Gastrocnemius medialis (tissue), 4 donors: ENCODE measurements at regions not wholly inside any gene's neighbourhood (a gene's known extent, or its start where the extent isn't known, plus 50 kb on each side); places are given as distances from the start of the nearest gene placed in this dataset.

Source experiments
- ATAC-seq, 2 donors: fragments of 150-250 bp; one replicate each; pipeline ENCODE4 v1.9.1; 2016
- DNase-seq, 2 donors: peaks; one replicate each; pipeline ENCODE4 v3.0.0-alpha.2; 2019
- H3K27ac ChIP-seq, 4 donors: fragments of 200-600 bp; sonication (generic); 1 replicate in 1 of 4; 2 replicates in 3 of 4; pipeline ENCODE4 v1.5.1; 2016 to 2018; ENCODE audit warnings: mild to moderate bottlenecking in 2 of 4, moderate library complexity in 1 of 4
- H3K27me3 ChIP-seq, 3 donors: fragments of 200-600 bp; sonication (generic) in 2 of 3; 1 replicate in 1 of 3; 2 replicates in 2 of 3; pipeline versions ENCODE4 v1.5.1 to v1.6.0; 2016 to 2019; ENCODE audit warnings: mild to moderate bottlenecking in 1 of 3, moderate library complexity in 1 of 3
- H3K36me3 ChIP-seq, 2 donors: fragments of 200-600 bp; sonication (generic) in 1 of 2; one replicate each; pipeline ENCODE4 v1.5.1; 2017 to 2018
- H3K4me1 ChIP-seq, 2 donors: fragments of 200-600 bp; sonication (generic) in 1 of 2; one replicate each; pipeline ENCODE4 v1.5.1; 2016 to 2017; ENCODE audit warnings: mild to moderate bottlenecking in 2 of 2
- H3K4me3 ChIP-seq, 4 donors: fragments of 200-600 bp; sonication (generic) in 3 of 4; 1 replicate in 1 of 4; 2 replicates in 3 of 4; pipeline ENCODE4 v1.5.1; 2016 to 2019; ENCODE audit warnings: mild to moderate bottlenecking in 2 of 4
- H3K9me3 ChIP-seq, 3 donors: fragments of 200-600 bp; sonication (generic) in 2 of 3; 1 replicate in 1 of 3; 2 replicates in 2 of 3; pipeline ENCODE4 v1.5.1; 2016 to 2019
- CTCF ChIP-seq, 5 experiments: fragments of 450-650 bp in 3 of 5; fragments of 200-600 bp in 2 of 5; sonication (generic) in 2 of 5; IDR thresholded peaks in 4 of 5; conservative IDR thresholded peaks in 1 of 5; 1 replicate in 4 of 5; 2 replicates in 1 of 5; pipeline ENCODE4 v1.5.1; 2016 to 2019; ENCODE audit warnings: antibody characterized with exemption in 5 of 5, mild to moderate bottlenecking in 3 of 5, moderate library complexity in 3 of 5
- POLR2A ChIP-seq, 2 donors: fragments of 450-650 bp; IDR thresholded peaks; one replicate each; pipeline ENCODE4 v1.6.1; 2017; ENCODE audit warnings: antibody characterized with exemption in 2 of 2, mild to moderate bottlenecking in 2 of 2, moderate library complexity in 2 of 2
- in situ Hi-C, 4 donors: fragments of 200-750 bp; cut with MboI; loops; one replicate each; pipeline versions ENCODE4 v1.15.0 to v1.8.0; 2017; ENCODE audit warnings: low sequenced_read_pairs in 4 of 4
- intact Hi-C: fragments of 100-400 bp; cut with DNase I; formaldehyde crosslinking; loops from one replicate; pipeline ENCODE4 v1.15.1; 2023; ENCODE audit warnings: low total_unique reads

DNA sequence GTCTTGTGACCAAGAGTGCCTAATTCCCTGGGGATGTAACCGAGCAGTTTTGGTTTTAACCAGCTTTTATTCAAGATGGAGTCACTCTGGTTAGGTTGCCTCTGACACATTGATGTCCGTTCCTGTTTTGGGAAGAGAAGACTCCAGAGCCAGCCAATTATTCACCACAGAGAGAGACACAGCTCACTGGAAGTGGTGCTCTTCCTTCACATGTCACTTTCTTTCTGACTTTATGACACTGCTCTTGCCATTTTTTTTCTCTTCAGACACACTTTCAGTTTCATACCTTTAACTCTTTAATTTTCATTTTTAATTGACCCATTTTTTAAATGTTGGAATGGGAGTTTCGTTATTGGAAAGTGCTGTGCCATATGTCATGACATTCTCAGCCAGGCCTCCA is 418.4 kb upstream of the FSTL5 start:
- Histone ChIP-seq H3K9me3 (no peaks in the 10 kb centered on the region), H3K4me3 (no peak overlapping the region), H3K36me3 (no peaks in the 10 kb centered on the region), H3K4me1 (no peaks in the 10 kb centered on the region), H3K27me3 (no peaks in the 10 kb centered on the region), H3K27ac (no peak overlapping the region)
- in situ Hi-C loops (no loop called here), intact Hi-C loops (no loop called here)
- DNase-seq: no peak
- TF ChIP-seq CTCF (IDR thresholded peaks at IDR 0.05 in 4 of 5, conservative IDR thresholded peaks at IDR 0.05 in 1 of 5) (no peak), POLR2A (IDR thresholded peaks at IDR 0.05) (no peak)
- ATAC-seq: no peak

DNA sequence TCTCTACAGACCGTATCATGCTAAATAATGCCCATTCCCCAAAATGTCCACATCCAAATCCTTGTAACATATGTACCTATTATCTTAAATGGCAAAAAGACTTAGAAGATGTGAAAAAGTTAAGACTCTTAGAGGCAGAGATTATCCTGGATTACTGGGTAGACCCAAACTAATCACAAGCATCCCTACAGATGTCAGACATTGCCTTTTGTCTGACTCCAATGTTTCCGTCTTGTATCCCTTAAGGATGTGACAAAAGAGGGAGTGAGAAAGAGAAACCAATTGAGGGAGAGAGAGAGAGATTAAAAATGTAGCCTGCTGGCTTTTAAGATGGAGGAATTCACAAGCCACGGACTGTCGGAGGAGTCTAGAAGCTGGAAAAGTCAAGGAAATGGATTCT is 401.9 kb upstream of the FSTL5 start:
- intact Hi-C loops: no loop called here
- no peaks in the 10 kb centered on the region for H3K27me3 ChIP-seq
- TF ChIP-seq CTCF (IDR thresholded peaks at IDR 0.05 in 4 of 5, conservative IDR thresholded peaks at IDR 0.05 in 1 of 5): no peak
- TF ChIP-seq POLR2A (IDR thresholded peaks at IDR 0.05): no peak
- H3K4me3 ChIP-seq: no peak overlapping the region
- H3K4me1 ChIP-seq: no peaks in the 10 kb centered on the region
- no peak overlapping the region for H3K27ac ChIP-seq
- no peaks in the 10 kb centered on the region for H3K9me3 ChIP-seq
- DNase-seq: no peak
- in situ Hi-C loops: no loop called here
- no peaks in the 10 kb centered on the region for H3K36me3 ChIP-seq
- ATAC-seq: no peak

DNA sequence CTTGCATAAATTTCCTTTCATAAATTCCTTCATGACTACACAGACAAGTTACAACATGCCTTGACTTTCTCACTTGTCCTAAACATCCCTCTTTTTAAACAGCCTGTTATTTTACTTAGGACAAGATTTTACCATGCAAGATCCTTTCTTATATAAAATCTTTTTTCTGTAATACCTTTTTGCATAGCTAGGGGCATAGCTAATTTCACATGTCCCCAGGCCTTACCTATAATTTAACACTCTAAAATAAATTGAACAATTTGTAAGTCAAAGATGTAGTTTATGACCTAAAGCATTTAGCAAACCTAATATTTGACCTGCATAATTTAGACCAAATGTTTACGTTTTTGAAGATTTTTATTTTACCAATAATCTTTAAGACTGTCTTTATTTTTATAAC is 396.3 kb upstream of the FSTL5 start:
- no peaks in the 10 kb centered on the region for H3K9me3 ChIP-seq
- H3K4me1 ChIP-seq: no peaks in the 10 kb centered on the region
- intact Hi-C loops (no loop called here), in situ Hi-C loops (no loop called here)
- H3K36me3 ChIP-seq: no peaks in the 10 kb centered on the region
- H3K27me3 ChIP-seq: no peaks in the 10 kb centered on the region
- H3K27ac ChIP-seq: no peak overlapping the region
- TF ChIP-seq POLR2A (IDR thresholded peaks at IDR 0.05): no peak
- TF ChIP-seq CTCF (IDR thresholded peaks at IDR 0.05 in 4 of 5, conservative IDR thresholded peaks at IDR 0.05 in 1 of 5): no peak
- H3K4me3 ChIP-seq: no peak overlapping the region
- ATAC-seq (no peak), DNase-seq (no peak)

- Histone ChIP-seq H3K27ac (no peak overlapping the region), H3K4me1 (no peaks in the 10 kb centered on the region), H3K36me3 (no peaks in the 10 kb centered on the region), H3K27me3 (no peaks in the 10 kb centered on the region), H3K4me3 (no peak overlapping the region), H3K9me3 (no peaks in the 10 kb centered on the region)
- intact Hi-C loops: no loop called here
- ATAC-seq (no peak), DNase-seq (no peak)
- in situ Hi-C loops: no loop called here
- no peak for TF ChIP-seq POLR2A (IDR thresholded peaks at IDR 0.05)
These were observed 393.8 kb upstream of the FSTL5 start for GRCh38 chr4:162557516-162558106.

GRCh38 chr4:162535121-162535520 is 371.3 kb upstream of the FSTL5 start:
- no peaks in the 10 kb centered on the region for H3K9me3 ChIP-seq
- in situ Hi-C loops: no loop called here
- TF ChIP-seq CTCF (IDR thresholded peaks at IDR 0.05 in 4 of 5, conservative IDR thresholded peaks at IDR 0.05 in 1 of 5) (no peak), POLR2A (IDR thresholded peaks at IDR 0.05) (no peak)
- no peak overlapping the region for H3K4me3 ChIP-seq
- no peaks in the 10 kb centered on the region for H3K27me3 ChIP-seq
- DNase-seq (no peak), ATAC-seq (no peak)
- H3K36me3 ChIP-seq: no peaks in the 10 kb centered on the region
- H3K4me1 ChIP-seq: no peaks in the 10 kb centered on the region
- intact Hi-C loops: no loop called here
- H3K27ac ChIP-seq: no peak overlapping the region
